ENCODE measurements at regions not wholly inside any gene's neighbourhood (a gene's known extent, or its start where the extent isn't known, plus 50 kb on each side); places are given as distances from the start of the nearest gene placed in this dataset.

DNA sequence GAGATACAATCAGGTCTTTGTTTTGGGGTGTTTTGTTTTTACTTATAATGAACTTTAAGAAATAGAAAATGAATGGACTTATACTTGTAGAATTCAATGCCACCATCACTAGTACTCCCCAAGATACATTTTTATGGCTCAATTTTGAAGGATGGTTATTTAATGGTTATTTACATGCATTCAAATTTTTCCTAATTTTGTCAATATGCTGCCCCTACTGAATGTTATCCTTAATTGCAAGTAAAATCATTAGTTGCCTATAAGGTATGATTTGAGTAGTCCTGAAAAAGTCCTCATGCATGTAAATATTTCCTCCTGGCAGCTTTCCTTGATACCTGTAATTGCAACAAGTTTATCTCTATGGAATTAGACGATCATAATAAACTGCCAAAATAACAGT is 391.2 kb downstream of the BCAT1 start:
- DNase-seq (ENCODE audit: low read depth) = no peak

DNA sequence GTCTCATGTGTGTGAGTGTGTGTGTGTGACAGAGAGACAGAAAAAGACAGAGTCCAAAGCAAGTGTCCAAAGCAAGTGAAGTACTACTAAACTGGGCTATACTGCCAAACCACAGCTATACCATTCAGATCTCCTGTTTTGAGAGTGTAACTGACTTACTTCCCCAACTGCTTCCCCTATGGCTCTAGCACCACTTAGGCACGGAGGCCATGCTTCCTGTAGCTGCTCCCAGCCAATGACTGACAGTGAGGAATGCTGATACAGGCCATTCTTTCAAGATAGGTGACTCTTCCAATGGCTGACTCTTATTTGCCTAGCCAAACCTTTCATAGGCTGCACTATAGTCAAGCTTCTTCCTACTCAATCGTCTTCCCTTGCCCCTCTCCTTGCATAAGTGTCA is 393.2 kb downstream of the BCAT1 start:
- no peak for DNase-seq (ENCODE audit: low read depth)

DNA sequence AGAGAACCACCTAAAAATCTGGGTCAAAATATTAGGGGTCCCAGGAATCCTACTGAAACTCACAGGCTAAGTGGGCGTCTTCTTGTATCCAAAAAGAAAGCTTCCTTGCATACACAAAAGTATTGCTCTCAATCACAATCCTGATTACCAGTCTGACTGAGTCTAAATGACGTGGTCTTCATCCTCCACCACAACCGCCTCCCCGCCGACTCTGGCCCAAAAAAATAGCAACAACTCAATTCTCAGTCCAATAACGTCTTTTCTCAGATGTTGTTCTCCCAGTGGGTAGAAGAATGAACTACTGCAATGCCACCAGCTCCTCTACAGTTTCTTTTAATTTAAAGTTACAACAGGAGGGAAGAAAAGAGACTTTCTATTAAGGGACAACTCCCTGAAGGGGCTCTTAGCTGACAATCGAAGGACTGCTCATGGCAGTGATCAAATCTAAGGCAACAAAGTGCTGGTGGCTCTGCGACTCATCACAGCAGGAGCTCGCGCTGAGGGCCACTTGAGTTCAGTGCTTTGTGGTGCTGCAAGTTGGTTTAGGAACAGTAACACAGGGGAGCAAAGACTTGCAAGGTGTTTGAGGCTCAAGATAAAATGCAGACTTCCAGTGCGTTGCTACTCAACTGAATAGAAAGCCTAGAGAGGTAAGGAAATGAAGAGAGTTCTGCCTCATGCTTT is 394.1 kb downstream of the BCAT1 start:
- no peak for DNase-seq (ENCODE audit: low read depth)

DNA sequence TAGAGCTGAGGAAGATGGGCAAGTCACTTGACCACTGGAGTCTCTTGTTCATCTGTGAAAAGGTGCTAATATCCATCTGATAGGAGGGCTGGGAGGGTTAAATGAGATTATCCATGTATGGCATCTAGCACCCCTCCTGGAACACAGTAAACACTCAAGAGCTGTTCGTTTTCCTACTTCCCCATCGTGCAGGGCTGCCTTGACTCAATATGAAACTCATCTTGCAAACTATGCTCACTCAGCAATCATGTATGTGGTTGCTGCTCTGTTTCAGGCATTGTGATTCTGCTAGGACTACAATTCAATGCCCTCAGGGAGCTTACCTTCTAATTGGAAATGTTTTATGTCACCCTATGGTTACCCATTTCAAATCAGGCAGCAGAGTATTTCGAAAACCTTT is 395.6 kb downstream of the BCAT1 start:
- DNase-seq (ENCODE audit: low read depth) = no peak

DNA sequence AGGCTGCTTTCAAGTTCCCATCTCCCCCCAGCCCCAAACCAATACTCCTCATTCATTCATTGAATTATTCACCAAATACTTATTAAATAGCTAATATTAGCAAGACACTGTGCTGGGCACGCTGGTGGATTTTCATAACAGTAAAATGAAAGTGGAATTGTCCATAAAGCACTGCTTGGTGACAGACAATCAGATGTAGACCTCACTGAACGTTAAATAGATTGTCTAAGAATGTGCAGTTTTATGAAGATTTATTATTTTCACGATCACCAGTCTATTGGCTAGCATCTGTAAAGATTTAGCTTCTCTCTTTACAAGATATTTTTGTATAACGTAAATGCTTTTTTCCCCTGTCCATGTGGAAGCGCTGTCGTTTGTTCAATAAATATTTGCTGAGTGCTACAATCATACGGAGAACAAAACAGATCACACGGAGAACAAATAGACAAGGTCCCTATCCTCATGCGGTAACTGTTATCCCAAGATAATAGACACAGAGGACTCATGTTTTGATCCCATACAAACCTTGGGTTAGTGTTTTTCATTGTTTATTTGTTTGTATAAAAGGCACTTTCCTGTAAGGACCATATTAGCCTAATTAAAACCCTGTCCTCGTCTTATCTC is 397.6 kb downstream of the BCAT1 start:
- DNase-seq (ENCODE audit: low read depth) = no peak

DNA sequence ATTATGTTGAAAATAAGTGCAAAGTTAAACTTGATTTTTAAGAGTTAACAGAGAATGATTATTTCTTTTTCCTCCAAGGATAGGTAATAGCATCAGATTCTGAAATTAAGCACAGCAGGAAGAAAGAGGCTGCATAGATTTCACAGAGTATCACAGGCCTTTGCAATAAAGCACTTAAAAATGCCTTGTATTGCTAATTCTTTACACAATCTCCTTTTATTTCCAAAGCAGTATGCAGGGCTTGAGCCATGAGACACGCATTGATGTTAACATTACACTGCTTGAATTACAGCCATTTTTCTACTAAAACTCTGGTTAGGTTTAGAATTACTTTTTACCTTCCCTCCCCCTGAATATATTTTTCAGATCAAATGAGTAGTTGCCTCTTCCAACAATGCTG is 398.3 kb downstream of the BCAT1 start:
- DNase-seq (ENCODE audit: low read depth) = no peak

DNA sequence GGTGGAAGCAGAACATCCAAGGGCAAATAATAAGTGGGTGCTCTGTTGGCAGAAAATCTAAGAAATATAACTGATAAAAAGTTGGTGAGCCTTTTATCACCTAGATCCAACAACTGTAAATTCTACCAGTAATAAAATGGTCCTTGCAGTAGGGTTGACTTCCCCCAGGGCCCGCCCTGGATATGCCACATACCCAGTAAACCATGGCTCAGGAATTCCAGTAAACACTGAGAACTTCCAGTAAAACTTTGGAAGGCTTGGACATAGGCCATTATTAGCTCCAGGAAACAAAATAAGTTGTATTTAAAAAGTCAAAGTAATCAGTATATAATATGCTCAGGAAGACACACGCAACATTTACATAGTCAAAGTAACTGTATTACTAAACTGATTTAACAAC is 402.2 kb downstream of the BCAT1 start:
- DNase-seq (ENCODE audit: low read depth) = no peak

DNA sequence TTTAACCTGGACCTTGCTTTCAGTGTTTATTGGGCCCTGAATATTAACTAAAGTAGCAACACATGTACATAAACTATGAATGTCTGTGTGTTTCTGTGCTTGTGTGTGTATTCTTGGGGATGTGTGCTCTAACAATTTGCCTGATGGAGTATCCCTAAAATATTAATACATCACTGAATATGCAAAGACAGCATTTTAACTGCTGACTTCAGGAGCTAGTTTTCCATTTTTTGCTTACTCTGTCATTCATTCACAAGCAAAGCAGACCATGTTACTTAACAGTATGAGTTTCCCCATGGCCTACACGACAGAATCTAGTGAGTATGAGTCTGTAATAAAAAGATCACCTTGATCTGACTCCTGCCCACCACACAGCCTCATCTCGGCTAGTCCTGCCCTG is 402.8 kb downstream of the BCAT1 start:
- DNase-seq (ENCODE audit: low read depth) = no peak

DNA sequence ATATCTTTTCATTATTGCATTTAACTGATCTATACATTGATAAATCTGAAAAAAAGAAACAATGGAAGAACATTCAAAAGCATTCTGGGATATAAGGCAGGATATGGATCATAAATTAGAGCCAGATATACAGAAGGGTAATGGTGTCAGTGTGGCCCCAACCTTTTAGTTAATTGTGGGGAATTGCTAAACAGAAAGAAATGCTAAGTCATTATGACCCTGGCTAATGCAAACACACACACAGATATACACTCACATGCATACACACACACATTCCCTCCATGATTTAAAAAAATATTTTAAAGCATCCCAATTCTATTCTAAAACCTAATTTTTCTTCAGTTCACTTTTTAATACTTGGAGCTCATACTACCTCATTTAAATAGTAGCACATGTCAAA is 404.5 kb downstream of the BCAT1 start:
- DNase-seq (ENCODE audit: low read depth) = no peak

DNA sequence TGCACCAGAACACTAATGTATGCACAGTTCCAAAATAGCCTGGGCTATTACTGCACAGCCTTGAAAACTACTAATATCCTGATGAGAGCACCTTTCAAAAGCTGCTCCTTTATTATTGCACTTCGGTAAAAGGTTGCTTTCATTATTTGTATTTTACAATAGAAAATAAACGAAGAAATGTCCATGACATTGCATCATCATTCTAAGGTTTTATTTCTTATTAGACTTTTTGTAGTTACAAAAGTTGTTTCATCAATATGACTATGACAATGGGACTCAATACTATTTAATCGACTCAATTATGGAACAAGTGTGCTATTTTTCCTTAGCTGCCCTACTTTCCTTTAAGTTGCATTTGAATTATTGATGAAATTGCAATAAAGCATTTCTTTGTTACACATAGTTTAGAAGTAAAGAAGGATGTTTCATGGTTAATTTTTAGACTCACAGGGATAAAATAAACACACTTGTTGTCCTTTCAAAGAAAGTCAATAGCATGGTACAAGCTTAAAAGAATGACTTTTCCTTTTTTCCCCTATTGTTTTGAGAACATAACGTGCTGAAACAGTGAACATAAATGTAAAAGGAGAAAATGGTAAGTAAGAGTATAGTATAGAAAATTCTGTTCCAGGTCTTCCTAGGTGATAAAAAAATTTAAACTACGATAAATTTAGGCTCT is 407.6 kb downstream of the BCAT1 start:
- DNase-seq (ENCODE audit: low read depth) = no peak

DNA sequence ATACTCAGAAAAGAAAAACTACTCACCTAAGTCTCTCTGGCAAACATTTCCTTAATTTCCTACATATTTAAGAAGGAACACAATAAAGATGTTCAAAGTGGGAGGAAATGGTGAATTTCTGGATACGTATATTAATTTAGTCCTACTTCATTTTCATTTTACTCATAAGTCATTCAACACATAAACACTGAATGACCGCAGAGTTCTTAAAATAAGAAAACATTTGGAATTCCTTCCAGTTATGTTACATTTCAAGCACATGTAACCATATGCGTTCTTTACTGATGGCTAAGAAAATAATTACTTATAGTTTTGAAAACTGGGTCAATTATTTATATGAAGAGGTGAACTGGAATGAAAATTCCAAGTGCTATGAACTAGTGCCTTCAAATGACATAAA is 409.3 kb downstream of the BCAT1 start:
- DNase-seq (ENCODE audit: low read depth) = no peak

DNA sequence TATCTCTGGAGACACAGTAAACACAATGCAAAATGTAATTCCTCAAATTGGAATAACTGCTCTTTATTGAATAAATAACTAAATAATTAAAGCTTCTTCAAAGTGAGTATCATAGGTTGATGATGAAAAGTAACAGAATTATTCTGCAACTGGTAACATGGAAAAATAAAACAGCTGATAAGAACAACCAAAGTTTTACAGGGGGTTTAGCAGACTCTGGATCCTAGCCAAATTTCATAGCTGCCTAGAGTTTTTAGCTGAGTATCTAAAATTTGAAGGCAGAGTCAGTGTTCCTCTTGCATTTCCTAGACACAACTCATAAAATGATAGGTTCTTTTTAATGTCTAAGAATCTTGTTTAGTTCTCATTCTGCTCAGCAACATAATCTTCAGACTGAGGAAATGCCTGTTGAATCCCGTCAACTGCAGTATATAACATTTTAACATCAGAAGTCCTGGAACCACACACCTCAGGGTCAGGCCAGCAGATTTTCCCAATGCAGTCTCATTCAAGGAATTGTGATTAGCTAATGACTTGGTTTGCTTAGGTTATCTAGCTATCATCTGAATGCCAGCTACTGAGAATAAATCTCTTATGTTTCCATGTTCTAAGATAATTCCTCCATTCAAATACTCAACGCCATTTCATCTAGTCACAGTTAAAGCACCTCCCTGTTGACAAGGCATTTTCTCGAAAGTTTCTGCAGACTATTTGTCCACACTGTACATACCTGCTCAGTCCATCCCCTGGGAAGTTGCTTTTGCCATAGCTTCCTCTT is 411.6 kb downstream of the BCAT1 start:
- DNase-seq (ENCODE audit: low read depth) = no peak

DNA sequence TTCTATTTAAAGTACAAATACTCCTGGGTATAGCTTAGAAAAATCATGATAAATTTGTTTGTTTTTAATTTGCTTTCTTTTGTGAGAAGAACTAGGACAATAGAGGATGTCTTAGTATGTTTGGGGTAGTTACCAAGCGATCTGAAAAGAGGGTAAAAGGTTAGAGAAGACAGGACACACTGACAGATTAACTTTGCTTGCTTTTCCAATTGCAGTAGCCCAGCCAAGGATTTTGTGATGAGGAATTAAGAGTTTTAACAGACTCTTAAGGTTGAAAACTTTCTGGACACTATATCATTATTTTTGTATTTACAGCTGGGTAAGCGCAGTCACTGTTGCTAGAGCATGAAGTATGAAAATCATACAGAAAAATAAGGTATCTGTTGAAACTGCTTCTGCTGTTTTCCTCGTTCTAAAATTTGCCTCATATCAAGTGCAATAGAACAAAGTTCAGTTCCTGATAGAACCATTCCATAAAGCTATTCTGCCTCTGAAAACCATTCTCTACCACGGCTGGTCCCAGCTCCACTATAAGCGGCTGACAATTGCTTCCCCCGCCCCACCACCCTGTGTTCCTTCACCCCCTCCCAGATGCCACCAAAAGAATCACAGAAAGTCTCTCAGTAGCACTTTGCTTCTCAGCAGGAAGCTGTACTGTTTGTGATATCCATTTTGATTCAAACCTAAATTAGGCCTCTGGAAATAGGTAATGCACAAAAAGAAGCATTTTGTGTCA is 413.4 kb downstream of the BCAT1 start:
- DNase-seq (ENCODE audit: low read depth) = no peak

DNA sequence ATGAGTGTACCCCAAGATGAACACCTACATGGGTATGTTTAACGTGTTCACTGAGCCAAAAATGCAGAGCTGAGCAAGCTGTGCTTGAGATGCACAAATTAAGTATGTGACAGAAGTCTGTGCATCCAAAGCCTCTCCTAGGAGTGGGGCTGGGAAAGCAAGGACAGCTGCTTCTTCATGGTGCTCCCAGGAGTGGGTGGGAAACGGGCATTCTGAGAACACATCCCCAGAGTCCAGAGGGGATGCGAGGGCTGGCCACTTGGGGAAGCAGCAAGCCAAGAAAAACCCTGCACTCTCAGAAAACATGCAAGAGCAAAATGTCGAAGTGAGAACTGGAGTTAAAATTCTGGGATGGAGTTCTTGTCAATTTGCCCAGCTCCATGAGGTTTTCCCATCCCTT is 414.3 kb downstream of the BCAT1 start:
- no peak for DNase-seq (ENCODE audit: low read depth)

DNA sequence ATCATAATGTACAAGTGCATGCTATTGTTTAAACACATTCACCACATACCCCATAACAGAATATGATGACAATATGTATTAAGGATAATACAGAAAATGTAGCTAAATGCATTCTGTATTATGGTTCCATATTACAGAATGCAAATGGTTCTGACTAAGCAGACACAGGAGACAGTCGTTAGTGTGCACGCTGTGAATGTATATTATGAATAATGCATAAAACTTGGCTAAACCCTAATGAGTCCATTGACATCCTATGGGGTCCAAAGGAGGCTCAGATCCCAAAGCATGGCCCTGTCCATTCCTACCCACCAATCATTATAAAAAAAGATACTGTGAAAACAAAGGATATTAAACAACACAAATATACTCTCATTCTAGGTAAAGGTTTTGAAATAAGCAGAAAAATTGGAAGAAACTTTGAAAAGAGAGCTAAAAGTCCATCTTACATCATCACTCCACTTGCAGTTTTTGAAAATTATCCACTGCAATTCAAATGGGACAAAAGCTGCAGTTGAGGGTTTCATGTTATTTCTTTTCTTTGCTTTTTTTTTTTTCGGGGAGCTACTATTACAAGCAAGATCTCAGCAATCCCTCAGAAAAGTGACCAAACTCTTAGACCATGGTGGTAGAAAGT is 415.1 kb downstream of the BCAT1 start:
- DNase-seq (ENCODE audit: low read depth) = no peak

DNA sequence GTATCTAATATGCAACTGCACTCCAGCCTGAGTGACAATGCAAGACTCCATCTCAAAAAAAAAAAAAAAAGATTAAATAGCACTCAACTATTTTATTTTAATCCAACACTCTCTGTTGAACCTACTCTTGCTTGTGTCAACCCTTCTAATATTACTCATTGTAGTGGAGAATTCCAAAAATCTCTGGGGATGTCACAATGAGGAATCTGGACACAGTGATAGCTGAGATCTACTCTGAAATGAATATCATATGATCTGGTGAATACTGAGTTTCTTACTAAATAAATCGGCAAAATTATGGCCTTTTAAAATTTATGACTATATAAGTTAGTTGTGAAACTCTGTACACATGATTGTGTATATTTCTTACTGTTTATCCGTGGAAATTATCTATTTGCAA is 418.2 kb downstream of the BCAT1 start:
- no peak for DNase-seq (ENCODE audit: low read depth)

DNA sequence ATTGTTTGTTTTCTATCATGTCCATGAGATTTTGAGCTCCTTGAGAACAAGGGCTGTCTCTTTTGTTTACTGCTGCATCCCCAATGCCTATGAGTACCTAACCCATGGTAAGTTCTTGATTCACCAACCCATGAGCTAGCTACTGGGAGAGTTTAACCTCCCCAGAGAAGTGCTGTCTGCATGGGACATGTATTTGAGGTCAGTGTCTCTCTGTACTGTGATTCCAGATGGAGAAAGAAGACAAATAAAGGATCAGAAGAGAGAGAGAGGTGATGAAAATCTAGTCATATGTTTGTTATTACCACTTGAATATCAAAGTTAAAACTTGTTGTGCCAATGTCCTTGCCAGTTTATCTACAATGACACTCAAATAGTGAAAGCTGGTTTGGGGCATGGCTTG is 421.8 kb downstream of the BCAT1 start:
- no peak for DNase-seq (ENCODE audit: low read depth)

DNA sequence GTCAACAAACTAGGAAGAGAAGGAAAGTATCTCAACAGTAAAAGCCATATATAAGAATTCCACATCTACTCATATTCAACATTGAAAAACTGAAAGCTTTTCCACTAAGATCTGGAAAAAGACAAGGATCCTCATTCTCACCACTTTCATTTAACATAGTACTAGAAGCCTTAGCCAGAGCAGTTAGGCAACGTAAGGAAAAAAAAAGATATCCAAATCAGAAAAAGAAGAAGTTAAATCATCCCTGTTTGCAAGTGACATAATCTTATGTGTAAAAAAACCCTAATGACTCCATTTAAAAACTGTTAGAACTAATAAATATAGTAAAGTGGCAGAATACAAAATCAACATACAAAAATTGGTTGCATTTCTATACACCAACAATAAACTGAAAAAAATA is 426.2 kb downstream of the BCAT1 start:
- DNase-seq (ENCODE audit: low read depth) = no peak

DNA sequence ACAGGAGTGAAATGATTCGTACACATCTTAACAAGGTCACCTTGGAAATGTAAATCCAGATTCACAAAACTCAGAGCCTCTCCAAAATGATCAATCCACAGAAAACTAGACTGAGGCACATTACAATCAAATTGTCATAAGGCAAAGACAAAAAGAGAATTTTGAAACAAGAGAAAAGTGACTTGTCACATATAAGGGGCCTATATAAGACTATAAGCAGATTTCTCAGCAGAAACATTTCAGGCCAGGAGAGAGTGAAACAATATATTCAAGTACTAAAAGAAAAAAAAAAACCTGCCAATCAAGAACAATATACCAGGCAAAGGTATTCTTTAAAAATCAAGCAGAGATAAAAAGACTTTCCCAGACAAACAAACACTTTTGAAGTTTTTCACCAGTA is 429.1 kb downstream of the BCAT1 start:
- no peak for DNase-seq (ENCODE audit: low read depth)

DNA sequence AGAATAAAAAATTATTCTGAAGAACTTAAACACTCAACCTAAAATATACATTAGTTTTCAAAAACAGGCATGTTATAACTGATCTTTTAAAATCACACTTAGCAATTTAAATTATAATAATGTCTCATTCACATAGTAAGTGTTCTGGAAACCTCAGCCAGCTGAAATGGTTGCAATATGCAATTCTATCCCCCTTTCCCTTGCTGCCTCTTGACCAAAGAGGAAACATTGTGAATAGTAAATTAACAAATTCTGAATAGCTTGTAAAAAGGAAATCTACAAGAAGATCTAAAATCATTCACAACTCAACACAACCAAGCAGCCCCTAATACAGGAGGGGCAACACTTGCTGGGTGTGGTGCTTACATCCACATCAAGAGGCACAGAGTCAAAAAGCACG is 431.9 kb downstream of the BCAT1 start:
- no peak for DNase-seq (ENCODE audit: low read depth)

DNA sequence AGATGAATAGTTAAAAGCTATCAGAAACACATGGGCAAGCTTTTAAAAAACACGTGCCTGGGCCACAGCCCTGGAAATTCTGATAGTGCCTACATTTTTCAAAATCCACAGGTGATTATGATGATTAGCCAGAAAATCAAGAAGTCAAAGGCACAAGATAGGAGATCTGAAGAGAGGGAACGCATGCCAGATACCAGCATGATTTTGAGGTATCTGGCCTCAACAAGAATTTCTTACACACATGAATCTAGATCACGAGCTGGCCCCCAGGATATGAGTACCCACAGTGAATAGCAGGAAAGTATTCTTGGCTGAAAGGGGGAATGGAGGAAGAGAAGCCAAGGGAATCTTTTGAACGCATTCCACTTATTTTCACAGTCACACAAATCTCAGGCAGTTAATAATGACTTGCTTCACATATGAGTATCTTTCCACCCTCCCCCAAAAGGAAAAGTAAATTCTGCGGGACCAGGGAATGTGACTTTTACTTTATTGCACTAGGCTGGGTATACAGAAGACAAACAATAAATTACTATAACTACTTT is 438.2 kb downstream of the BCAT1 start:
- no peak for DNase-seq (ENCODE audit: low read depth)
